Stimulated activated CD8-positive, alpha-beta memory T cell treated with anti-CD3 and anti-CD28 coated beads, Interleukin-7, amount 100 ng/mL, for 48 hours (primary cell): ENCODE measurements at regions not wholly inside any gene's neighbourhood (a gene's known extent, or its start where the extent isn't known, plus 50 kb on each side); places are given as distances from the start of the nearest gene placed in this dataset.
"Not testable (repeated sequence)": the region's sequence is repeated elsewhere in the genome, so short reads cannot be mapped to it uniquely, and the experiment has no call there.

Experiments
- DNase-seq, 2 donors: peaks; one replicate each; pipeline ENCODE4 v3.0.0-alpha.2; 2020; ENCODE audit warnings: low read depth in 1 of 2; ENCODE audit errors: extremely low read depth in 1 of 2

DNA sequence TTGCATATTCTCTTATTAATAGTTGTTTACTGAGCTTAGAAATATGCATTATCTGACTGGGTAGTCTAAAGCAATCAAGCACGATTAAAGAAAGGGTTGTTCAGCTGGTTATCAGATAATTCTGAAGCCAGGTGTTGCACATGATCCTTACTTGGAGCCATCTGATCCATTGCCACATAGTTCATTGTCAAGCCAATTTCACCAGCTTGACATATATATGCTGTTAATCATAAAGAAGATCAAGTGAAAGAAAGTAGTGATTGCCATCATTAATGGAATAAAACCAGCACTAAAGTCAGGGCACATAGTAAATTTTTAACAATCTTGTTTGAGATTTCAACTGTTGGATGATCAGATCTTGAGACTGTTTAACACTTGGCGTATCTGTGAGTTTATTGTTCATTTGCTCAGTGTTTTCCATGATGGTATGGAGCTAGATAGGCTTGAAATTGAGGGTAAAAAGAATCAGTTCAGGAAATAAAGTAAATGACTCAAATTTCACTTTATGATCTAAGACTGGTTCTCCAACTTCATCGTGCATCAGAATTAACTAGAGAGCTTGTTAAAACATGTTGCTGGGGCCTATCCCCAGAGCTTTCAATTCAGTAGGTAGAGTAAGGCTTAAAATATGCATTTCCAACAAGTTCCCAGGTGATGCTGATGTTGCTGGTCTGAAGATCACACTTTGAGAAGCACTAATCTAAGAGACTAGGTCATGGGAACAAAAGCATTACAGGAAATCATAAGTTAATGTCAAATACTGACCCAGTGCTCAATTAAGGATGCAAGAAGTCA is 539.6 kb downstream of the SATB2 start:
- DNase-seq: no peak

DNA sequence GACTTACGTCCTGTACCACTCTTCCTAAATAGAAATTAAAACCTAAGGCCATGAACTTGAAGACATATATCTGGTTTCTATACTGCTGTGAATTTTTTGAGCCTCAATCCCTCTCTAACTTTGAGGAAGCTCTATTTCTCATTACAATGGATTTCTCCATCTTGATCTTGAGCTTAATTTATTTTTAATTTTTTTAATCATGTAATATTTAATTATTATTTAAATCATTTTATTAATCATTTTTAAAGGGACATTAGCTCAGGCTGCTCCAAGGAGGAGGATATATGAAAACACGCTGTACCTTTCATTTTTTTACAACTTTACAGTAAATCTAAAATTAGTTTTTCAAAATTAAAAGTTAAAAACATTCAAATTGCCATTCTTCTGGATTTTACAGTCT is 540.5 kb downstream of the SATB2 start:
- no peak for DNase-seq

DNA sequence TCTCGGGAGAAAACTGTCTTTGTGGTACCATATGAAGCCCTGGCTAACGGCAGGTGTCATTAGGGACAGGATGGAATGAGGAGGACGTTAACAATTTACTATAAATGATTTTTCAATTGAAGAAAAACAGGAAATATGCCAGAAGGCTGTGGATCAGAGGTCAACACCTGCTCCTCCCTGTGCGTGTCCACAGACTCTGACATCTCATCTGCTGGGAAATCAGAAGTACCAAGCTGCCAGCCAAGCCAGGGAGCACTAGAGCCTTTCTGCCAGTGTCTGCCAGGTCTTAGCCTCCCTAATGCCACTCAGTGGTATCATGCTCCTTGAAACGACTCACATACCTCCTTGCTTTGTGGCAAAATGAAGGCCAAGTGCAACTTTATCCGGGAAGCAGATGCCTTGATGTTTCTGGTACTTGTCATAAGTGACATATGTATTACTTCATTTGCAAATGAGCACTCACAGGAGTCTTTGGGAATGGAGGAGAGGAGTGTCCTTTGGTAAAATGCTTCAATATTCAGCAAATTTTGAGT is 541.1 kb downstream of the SATB2 start:
- DNase-seq: no peak

DNA sequence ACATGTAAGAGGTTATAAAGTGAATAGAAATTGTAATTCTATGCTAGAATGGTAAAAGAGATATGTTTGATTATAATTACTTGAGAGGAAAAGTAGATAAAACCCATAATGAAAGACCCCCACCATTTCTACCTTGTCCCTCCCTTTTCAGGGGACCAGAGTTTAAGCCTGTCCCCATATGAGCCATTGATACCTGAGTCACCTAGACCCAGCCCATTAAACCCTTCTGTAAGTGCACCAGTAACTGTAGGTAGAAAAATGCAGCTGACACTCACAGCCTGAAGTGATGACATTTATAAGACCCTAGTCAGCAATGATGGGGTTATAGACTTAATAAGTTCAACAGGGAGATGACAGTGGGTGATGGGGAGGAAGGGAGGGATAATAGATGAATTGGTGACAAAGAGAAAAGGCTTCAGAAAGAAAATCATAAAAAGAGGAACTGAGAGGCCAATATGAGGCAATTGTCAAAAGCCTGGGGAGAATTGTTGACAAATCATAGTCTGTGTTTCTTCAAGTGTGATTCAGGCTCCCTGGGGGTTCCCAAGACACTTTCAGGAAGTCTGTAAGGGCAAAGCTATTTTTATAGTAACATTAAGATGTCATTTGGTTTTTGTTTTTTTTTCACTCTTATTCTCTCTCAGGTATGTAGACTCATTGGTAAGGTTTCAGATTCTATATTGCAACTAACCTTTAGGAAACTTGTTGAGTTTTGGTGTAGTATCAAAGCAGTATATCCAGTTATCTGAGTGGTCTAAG is 544.2 kb downstream of the SATB2 start:
- no peak for DNase-seq

DNA sequence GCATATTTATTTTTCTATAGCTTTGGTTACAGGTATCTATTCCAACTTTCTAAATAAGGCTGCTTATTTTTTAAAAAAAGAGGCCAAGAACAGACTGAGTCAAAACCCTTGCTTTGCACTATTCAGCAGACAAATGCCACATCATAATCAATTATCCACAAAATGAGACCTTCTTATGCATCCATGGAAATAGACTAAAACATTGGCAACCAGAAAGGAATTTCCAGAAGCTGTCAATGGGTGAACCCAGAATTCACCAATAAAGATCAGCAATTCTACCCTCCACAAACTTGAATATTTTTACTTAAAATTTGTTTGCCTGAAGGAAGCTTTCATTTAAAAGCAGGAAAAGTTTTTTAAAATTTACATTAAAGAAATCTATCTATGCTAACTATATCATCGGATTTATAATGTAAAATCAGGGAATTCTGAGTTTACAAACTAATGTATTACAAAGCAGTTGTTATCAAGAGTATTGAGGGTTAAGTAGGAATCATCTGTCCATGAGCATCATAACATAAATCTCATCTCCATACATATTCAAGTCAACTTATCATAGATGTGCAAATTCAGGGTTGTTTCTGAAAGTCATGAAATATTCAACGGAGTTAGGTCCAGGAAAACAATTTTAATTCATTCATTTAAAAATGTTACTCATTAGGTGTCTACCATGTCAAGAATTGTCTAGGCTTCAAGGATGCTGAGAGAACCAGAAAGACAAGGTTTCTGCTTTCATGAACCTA is 548.0 kb downstream of the SATB2 start:
- no peak for DNase-seq

DNA sequence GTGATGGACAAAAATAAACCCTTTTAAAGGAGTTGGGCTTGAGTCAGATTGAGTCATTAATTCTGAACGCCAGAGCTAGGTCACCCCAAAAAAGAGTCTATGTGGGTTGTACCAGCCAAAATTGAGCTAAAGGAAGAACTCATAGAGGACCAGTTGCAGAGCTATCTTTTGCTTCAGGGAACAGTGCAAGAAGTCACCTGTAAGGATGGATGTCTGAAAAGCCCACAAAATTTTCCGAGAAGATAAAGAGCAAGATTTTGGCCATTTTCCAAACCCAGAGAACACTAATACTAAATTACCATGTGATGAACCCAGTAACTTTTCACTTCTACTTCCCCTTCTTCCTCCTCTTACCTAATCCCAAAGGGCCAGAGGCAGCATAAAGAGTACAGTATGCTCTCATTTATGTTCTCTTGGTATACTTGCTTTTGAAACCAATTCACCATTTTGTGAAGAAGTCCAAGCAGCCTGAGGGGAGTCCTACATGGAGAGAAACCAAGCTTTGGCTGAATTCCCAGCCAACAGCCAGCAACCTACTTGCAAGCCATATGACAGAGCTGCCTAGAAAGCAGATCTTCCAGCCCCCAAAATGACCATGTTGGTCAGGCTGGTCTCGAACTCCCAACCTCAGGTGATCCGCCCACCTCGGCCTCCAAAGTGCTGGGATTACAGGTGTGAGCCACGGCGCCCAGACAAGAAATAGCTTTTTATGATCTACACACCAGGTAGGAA is 551.7 kb downstream of the SATB2 start:
- no peak for DNase-seq

DNA sequence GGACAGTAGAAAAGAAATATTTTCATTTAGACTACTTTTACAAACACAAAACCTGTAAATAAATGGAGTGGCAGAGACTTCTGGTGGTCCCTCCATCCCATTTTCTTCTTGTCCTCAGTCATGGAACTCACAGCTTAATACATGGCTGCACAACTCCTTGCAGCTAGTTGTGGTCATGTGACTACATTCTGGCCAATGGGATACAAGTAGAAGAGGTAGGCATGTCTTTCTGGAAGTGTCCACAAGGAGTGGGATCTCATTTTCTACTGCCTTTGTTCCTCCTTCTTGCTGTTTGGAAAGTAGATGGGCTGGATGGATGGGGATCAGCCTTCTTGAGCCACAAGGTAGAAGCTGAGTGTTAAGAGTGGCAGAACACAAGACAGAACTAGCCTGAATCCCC is 555.8 kb downstream of the SATB2 start:
- no peak for DNase-seq

DNA sequence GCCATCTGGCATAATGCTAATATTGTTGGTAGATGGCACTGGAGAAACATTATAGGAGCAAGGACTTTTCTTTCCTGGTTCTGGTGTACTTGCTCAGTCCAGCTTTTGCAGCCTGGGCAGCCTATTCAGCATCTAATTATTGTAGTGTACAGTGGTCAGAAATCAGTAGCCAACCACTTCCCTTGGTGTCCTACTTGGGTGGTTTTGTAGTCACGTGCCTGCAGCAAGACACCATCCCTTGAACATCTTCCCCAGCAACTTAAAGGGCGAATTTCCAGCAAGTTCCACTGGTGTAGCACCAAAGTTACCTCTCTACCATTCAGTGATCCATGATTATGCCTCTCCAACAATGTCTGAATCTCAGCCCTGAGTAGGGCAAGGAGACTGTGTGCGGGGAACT is 557.6 kb downstream of the SATB2 start:
- no peak for DNase-seq

DNA sequence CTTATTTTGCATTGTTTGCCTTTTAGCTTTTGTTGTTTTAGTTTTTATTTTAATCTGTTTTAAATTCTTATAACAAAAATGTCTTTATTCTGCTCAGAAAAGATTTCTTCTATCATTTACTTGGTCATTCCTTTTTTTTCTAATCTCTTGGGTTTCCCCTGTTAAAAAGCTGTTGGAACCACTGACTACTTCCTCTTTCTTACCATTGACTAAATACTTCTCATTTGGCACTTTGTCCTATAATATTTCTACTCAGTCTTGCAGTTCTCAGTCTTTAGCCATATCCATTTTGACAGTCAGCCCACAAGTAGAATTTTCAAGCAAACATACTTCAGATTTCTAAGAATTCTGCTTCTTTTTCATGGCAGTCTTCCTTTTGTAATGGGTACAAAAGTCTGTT is 567.2 kb downstream of the SATB2 start:
- DNase-seq: no peak

DNA sequence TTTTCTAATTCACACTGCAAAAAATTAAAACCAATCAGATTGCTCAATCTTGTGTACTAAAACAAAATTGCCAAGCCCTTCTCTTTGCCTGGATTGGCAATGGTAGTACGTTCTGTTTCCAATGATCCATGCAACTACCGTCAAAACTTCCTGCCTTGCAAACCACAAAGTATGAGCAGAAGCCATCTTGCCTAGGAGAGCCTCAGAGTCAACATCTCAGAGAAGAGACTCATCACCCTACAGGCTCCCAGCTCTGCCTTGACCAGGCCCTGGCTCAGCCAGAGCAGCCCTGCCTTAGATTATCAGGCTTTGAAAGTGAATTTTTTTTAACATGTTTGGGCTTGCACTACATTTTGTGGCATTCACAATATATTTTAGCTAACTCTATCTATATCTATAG is 574.1 kb downstream of the SATB2 start:
- no peak for DNase-seq

DNA sequence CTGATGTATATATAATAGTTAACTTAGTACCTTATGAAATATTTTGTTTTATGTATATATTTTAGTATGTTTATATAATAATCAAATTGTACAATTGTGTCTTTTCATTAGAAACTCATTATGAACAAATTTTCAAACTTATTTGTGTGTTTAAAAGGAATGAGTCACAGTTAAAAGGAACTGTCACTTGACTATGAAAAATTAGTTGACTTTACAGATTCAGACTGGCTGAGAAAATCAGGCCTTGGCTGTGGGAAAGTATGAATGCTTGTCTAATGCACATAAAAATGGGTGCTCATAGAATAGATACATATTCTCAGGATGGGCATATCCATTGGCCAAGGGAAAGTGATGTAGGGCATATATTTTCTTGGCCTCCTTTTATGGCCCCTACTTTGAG is 576.8 kb downstream of the SATB2 start:
- no peak for DNase-seq

DNA sequence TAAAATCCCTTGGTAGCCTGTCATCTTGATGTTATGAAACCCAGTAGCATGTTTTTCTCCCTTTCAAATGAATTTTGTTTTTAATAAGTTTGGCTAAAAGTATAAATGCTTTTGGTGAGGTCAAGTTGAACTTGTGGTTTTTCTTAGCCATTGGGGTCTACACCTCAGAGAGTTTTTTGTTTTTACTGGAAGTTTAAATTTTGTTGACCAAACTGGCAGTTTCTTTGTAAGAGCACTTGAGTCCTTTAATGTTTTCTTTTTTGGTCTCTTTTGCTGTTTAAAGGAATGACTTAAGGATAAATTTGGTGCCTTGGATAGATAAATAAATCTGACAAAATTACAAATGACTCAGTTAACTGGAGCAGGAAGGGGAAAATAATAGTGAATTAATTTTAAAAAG is 577.3 kb downstream of the SATB2 start:
- DNase-seq: no peak

DNA sequence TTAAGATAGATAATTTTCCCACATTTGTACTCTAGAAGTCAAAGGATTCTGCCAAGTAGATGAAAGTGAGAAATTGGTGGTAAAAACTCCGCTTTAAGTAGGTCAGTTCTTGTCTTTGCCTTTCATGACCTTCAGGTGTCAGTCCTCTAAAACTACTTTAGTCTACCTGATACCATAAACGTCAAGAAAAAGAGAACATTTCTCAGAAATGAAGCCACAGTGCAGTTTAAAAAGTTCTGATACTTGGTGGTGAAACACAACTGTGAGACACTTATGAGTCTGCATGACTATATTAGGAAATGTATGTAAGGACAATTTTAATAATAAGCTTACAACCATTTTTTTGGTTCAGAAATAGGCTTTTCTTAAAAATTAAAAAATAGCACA is 583.3 kb downstream of the SATB2 start:
- DNase-seq: no peak

DNA sequence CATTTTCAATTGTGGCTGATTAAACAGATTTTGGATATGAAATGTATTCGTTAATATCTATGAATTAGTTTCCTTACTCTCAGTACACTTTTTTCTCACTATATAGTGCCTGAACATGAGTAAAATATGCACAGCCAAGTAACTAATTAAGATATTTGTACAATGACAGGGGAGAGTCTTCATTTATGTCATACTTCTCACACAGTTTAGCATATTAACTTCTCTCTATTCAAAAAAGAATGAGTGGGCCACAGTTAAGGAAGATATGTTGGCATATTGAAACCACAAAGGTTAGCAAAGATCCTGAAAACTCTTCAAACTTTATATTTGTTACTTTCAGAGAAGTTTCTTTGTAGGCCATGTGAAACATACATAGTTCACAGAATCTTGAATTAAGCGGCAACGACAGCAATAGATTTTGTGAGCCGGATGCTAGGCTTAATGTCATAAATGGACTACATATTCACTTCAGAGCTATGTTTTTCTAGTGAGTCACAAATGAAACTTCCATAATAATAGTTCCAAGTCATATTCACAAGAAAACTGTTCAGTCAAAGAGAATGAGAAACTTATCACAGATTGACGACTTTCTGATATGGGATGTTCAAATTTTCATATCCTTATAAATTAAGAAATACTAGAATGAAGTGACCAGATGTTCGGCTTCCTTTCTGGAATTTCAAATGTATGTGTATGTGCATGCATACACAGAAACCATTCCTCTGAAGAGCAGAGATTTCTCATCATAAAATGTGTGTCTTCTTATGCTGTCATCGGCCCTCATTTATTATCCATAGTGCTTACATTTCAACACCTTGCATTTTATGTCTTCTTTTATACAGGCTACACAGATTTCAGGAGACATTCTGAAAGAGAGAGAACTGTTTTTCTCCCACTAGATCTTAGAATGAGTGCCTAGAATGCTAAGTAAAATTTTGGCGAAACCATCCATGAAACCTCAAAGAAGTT is 584.0 kb downstream of the SATB2 start:
- no peak for DNase-seq

DNA sequence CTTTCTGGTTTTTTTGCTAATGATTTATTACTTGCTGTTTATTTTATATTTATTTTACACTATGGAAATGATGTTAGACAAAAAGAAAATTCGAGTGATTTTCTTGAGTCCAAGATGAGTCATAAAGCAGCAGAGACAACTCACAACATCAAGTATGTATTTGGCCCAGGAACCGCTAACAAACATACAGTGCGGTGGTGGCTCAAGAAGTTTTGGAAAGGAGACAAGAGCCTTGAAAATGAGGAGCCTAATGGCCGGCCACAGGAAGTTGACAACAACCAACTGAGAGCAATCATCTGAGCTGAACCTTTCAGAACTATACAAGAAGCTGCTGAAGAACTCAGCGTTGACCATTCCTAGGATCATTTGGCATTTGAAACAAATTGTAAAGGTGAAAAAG is 594.1 kb downstream of the SATB2 start:
- no peak for DNase-seq

DNA sequence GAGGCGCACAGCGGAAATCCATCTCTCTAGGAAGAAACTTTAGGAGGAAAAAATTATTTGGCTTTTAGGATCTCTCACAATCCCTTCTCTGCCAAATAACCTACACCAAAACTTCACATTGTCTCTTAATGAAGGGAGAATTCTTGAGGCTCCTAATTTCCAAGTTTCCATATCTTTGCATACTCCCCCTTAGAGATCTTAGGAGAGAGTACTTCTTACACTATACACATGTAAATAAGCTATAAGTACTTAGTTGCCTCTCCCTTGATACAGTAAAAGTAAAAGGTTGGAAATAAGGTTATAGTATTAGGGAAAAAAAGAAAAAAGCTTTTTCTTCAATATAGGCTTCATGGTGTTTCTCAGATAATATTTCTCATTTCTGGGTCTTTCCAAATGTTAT is 596.7 kb downstream of the SATB2 start:
- DNase-seq: no peak

DNA sequence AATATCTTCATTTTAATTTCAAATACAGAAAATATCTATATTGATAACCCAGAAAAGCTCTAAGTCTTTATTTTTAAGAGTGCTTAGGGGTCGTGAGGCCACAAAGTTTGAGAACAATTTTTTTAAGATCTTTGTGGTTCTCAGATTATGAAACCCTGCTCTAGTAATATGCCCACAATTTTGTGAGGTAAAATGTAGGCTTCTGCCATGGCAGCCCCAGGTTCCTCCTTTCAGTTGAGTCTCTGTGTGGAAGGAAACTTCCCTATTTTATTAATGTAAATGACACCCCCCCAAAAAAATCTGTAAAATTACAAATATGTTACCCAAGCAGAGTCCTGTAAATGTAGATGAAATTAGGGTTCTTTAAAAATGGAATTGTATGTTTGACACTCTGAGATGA is 600.5 kb downstream of the SATB2 start:
- no peak for DNase-seq

DNA sequence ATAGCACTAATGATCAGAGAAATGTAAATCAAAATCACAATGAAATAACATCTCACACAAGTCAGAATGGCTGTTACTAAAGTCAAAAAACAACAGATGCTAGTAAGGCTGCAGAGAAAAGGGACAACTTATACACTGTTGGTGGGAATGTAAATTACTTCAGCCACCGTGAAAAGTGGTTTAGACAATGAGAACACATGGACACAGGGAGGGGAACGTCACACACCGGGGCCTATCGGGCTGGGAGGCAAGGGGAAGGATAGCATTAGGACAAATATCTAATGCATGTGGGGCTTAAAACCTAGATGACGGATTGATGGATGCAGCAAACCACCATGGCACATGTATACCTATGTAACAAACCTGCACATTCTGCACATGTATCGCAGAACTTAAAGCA is 602.0 kb downstream of the SATB2 start:
- not testable (repeated sequence) for DNase-seq

DNA sequence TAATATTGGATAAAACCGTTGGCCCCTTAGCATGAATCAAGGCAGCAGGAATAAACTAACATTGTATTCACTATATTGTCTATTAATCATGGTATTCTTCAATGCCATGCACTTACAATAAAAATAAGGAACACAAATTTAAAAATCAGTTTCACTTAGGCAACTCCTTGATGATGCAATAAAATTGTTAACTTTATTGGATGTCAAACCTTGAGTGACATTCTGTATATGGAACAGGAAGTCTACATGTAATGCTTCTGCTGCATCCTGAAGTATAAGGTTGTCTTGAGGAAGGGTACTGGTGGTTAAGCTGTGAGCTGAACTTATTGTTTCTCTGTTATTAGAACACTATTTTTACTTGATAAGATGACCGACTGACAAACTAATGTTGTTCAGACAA is 605.5 kb downstream of the SATB2 start:
- no peak for DNase-seq

DNA sequence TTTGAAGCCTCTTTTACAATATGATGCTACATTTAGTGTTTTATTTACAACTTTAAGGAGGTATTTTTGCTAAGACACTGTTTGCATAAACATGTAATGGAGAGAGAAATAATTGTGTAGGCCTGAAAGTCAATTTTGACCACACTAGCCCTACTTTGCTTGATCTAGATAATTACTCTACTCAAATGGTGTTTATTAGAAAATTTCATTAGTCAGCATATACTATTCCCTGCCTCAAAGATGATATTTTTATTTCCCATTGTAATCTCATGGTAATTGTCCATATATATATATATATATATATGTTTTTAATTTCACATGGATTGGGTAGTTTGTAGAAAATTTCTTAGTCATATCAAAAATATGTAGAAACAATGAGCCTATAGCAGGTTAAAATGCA is 632.2 kb downstream of the SATB2 start:
- no peak for DNase-seq
